GM19372 (cell line): ENCODE measurements at regions not wholly inside any gene's neighbourhood (a gene's known extent, or its start where the extent isn't known, plus 50 kb on each side); places are given as distances from the start of the nearest gene placed in this dataset.
"Not testable (repeated sequence)": the region's sequence is repeated elsewhere in the genome, so short reads cannot be mapped to it uniquely, and the experiment has no call there.

Source experiments
- ATAC-seq: cut with Tn5 transposase; IDR thresholded peaks from one replicate; pipeline ENCODE4 v1.9.1; 2021; ENCODE audit warnings: mild to moderate bottlenecking, low read depth, moderate library complexity; ENCODE audit not compliant: unreplicated experiment

DNA sequence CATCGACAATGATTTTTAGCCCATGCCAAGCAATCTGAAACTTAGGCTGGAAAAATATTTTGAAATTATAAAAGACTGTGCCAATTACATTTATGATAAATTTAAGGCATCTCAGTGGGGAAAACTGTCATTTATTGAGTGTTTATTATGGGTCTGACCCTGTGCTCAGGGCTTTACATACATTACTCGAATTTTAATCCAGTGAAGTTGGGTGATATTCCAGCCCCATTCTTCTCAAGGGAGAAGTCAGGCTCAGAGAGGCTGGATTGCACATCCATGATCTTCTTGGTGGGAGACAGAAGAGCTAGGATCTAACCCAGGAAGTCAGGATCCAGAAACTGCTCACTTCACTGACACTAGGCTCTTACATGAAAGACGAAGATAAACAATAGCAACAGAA lies 260.8 kb downstream of the QDPR start:
- no peak for ATAC-seq

DNA sequence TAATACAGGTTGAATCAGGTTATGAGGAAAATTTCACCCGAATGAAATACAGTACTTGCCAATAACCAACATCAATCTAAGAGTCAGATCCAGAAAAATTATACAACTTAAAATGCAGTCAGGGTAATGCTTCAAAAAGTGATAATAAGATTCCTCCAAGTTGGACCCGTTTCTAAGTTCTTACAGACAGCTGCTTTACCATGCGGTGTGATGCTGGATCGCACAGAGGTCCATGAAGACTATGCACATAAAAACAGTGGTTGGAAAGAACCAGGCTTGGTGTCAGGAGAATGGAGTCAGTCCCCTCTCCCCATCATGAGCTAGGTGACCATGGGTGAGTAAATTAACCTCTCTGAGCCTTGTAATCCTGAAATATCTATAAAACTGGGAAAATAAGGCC lies 261.3 kb downstream of the QDPR start:
- no peak for ATAC-seq

DNA sequence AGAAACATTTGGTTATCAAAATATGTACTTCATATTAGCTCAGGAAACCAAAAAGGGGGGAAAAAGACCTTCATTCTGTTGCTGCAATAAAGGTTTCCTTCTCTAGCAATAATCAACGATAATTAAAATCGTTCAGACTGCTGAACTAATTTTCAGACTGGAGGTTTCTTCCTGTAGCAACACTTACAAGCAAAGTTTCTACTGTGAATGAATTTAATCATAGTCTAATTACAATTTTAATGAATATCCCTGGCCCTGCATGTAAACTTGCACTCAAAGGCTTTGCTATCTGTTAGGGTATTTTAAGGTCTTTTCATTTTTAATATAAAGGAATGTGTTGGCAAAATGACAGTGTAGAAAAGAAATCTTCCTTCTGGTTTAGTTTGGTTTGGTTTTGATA lies 265.2 kb downstream of the QDPR start:
- no peak for ATAC-seq

DNA sequence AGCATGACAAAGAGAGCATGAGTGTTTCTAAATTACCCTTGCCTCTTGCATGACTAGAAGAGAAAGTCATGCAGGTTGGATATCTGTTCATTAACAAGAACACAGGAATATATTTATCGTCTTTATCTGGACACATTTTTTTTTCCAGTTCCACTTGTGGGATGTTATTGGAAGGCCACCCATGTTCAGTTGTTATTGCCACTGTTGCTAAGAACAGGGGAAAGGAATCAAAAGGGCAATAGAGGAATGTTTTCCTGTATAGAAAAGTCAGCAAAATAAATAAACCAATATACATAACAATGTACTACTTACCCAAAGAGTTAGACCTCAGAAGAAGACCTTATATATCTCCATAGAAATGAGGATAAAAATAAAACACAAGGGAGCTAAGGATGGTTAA lies 270.1 kb downstream of the QDPR start:
- no peak for ATAC-seq

DNA sequence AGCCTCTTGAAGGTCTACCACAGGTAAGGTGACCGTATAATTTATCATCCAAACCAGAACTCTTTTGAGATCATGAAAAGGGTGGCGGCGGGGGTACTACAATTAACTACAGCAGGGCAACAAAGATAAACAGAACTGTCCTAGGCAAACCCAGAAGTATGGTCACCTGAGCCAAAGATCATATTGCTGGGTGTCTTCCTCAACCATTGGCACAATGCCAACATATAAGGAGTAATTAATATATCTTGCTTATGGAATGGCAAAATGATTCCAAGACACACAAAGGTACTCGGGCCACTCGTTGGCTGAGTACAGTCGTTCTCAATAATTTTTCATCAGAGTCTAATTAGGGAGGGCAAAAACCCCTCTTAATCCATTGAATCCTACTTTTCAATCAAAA lies 273.3 kb downstream of the QDPR start:
- no peak for ATAC-seq

DNA sequence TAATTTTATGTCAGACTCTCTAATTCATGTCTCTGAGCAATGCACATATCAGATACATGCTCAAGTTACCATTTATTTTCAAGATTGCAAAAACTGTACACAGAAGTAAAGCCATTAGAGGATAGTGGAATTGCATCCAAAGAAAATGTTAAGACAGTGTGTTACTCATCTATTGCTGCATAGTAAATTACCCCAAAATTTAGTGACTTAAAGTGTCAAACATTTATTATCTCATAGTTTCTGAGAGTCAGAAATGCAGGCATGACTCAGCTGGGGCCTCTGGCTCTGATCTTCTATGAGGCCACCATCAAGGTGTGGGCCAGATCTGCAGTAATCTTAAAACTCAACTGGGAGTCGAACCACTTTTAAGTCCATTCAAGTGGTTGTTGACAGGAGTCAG lies 275.2 kb downstream of the QDPR start:
- no peak for ATAC-seq

DNA sequence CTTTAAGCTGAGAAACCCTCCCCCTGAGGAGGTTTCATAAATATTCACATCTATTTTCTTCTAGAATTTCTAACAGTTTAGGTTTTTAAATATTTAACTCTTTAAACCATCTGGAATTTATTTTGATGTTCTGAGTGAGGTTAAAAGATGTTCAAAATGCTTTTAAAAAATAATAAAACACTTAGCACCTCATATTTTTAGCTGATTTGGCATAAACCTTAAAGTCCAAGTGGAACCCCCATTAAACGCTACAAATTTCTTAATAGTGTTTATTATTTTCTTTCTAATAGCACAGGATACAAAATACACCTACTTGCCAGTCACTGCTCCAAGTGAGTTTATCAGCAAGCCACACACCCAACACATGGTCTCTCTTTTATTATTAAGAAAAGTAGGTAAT lies 277.2 kb downstream of the QDPR start:
- ATAC-seq, result no peak

DNA sequence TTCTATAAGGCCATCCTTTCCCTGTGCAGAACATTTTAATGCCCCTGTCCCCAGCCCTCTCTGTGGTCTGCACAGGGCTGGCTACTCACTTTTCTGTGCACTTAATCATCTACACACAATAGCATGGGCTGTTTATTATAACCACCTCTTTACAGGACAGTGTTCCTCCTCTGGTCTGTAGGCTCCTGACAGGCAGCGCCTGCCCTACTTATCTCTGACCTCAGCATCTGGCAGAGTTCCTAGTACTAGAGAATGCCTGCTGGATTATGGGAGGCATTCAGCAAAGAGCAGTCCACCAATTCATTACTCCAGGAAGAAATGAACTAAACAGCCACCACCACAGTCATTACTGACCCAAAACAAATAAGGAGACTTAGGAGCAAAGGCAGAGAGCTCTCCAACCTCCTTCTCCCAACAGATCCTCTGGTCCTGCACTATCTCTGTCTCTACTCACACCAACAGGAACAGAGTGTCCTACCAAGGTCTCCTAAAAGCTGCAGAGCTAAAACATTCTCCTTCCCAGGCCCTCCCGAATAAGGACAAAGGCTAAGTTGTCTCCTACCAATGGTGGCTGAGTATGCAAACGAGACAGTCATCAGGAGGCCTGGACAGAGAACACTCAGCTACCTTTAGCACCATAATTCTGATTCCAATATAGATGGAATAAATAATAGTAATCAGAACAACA lies 279.2 kb downstream of the QDPR start:
- no peak for ATAC-seq

DNA sequence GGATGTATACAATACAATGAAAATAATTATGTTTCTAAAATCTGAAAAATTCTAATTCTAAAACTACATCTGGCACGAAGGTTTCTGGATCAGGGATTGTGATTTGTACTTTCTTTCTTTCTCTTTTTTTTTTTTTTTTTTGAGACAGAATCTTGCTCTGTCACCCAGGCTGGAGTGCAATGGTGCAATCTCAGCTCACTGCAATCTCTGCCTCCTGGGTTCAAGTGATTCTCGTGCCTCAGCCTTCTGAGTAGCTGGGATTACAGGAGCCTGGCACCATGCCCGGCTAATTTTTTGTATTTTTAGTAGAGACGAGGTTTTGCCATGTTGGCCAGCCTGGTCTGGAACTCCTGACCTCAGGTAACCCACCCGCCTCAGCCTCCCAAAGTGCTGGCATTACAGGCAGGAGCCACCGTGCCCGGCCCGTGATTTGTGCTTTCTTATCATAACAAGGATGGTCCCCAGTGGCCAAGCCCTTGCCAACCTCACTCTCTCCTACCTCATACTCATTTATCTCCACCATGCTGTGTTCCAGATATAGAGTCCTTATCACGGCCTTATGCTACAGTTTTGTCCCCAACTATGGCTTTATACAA lies 279.9 kb downstream of the QDPR start:
- not testable (repeated sequence) for ATAC-seq

DNA sequence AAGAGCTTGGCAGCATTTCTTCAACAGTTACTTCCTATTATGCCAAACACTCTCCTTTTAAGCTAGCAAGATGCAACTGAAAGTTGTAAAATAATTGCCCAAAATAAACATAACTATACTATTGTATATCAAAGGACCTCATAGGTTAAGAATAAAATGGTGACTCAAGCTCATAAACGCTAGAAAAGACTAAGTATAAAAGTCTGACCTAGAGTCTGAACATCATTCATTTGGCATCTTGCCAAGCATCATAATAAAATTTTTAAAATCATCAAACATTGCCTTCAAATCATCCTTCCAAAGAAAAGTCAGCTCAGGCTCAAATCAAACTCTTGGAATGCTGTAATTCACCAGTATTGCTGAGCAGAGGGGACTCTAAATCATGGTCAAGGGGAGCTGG lies 281.2 kb downstream of the QDPR start:
- ATAC-seq, result no peak

DNA sequence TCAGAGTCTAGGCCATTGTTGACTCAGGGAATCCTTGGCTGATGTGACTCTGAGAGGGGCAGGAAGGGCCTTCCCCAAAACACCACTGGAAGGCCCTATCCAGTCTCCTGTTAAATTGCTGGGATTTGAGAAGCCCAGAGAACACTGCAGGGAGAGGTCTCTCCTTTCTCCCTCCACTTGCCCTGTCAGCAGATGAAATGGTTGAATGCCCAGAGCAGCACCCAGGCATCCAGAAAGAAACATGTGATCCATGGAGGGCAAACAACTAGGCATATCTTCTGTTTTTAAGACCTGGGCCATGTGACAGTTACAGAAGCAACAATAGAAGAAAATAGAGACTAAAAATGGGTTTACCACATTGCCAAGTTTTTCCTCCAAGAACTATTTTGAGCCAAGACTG lies 291.1 kb downstream of the QDPR start:
- ATAC-seq, result no peak

DNA sequence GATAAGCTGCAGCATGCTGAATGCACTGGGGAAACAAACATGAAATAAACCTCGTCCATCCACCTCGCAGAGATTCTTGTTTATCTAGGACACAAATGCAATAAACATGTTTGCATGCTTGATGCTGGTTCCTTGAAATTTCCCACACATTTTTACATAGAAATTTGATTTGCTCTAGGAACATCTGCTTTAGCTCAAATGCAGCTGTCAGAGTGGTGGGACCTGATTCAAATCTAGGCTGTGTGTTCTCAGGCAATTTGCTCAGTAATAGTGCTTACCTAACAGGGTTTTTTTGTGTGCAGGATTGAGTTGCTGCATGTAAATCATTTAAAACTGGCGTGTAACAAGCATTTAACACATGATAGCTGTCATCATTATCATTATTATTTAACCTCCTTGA lies 293.1 kb downstream of the QDPR start:
- ATAC-seq, result no peak

DNA sequence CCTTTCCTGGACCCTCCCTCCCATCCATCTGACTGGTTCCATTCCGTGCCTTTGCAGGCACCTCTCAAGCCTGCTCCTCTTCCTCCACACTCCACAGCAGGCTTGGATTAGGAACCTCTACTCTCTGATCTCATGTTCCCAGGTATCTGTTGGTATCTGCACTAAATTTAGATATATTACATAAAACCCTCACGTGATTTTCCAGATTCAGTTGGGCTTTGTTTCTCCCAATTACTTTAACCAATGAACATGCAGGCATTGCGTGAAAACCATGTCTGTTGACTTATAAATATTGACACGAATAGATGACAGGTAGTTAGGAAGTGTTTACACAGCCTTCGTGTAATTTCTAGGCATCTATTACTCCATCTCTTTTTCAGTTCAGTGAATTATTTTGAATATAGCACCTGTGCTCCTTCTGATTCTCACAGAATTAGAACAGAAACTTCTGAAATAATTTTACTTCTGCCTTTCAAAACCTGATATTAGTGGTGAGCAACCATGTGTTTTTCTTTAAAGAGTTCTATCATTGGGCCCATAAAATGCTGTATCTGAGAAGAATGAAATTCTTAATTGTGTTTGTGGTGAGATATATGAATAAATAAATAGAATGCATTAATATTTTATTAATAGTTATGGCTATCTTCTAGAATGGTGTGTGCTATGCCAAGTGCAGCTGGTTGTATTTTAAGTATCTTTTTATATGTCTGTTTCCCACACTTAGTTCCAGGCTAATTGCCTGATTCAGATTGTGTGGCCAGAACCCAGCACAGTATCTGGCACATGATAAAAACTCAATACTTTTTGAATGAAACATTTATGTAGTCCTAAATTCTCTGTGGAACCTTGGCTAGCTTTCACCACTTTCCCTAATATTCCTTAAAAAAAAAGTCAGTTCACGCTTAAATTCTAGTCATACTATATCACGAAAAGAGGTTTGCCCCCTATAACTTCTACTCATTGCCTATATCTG lies 304.8 kb downstream of the QDPR start:
- ATAC-seq, result no peak

DNA sequence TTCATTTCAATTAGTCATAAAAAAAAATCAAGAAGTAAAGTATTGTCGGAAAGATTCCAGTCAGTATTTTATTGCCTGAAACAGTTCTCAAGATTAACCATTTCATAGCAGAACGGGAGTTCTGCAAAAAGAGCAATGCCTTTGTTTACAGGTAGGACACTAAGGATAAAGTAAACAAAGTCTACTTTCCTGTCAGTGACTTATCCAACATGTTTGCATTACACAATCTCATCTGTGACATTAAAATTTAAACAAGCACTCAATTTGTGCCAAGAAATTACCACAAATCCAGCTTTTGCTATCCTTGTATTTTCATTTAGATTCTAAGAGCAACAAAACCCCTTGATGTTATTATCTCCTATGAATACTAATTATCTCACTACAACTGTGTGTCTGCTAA lies 306.5 kb upstream of the LDB2 start:
- ATAC-seq, result no peak

DNA sequence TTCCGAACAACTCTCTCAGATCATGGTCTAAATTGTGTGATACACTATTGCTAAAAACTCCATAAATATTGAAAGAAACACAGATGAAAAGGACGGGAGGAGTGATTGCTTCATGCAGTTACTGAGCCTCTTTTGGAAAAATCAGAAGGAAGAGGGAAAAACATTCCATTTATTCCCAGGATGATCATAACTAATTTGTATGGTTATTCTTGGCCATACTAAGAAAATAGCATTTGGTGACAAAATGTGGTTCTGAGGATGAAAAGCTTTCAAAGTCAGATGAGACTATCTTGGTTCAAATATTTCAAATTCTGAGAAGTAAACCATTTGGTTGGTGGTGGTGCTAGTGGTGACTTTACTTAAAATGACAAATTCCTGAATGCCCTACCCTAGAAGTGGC lies 305.4 kb upstream of the LDB2 start:
- no peak for ATAC-seq

DNA sequence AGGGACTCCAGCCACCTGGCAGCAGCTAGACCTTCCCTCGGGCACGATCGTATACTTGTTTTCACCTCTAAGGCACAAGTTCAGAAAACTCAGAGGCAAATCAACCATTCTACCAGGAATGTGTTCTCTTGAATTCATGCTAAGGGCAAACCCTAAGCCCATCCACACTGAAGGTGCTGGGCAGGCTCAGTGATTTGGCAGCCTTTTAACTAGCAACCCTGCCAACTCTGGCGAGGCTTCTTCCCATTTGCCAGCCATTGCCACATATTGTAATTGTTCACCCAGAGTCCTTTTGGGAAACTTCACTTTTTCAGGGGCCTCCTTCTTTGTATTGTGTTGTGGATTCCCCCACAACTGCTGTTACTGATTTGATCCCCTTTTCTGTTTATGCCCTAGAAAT lies 298.6 kb upstream of the LDB2 start:
- no peak for ATAC-seq

DNA sequence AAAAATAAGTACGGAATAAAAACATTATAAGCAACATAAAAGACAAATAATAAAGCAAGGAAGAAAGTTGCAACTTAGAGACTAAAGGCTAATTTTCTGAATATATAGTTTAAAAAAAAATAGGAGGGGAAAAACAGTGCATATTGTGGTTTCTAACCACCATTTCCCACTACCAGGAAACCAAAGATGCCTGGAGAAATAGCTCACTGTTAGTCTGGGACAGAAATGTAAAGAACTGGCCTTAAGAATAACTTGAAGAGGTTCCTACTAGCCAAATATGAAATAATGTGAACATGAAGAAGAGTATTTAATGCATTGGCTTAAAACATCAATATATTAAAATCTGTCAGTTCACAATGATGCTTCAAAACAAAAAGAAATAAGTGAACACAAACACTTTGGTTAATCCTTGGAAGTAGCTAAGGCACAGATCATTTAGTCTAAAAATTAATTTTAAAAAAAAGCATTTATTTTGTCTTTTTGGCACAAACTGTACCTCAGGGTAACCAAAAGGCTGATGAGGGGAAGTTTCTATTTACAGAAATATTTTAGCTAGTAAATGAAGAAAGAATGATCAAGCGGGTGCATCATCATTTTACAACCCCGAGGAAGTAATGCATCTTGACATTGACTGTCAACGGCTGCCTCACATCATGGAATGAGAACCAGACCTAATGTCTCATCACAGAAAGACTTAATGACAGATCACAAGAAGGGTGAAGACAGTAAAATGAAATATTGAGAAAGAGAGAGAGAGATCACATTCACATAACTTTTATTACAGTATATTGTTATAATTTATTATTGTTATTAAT lies 297.2 kb upstream of the LDB2 start:
- ATAC-seq, result no peak

DNA sequence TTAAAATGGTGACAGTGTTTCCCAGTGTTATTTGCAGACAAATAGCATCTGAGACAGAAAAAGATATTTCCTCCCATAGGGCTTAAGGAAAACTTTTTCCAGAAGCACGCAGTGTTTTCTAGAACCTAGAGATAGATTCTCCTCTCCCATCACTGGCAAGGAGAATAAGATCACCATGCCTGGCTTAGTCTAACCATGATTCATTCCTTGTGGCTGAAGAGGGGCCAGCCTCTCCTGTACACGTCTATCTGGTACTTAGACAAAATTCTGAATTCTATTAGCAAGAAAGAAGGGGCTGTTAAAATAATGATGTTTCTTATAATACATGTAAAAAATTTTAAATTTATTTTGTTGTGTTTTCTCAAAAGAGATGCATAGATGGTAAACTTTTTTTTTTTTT lies 296.1 kb upstream of the LDB2 start:
- ATAC-seq, result no peak

DNA sequence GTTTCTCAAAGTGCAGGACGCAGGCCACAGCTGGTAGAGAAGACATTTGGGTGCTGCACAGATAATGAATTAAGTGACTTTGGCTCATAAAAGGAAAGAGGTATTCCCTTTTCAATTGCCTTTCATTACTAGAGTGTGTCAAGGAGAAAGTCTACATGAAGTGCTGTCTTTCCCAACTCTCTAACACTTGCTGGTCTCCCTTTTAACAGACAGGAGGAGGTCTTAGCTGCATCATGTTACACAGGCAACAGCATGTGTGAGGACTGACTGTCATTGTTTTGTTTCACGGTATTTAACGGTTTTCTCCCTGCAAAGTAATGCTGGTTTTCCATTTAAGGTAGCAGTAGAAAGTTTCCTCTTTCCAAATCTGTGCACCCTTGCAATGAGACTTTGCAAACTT lies 291.3 kb upstream of the LDB2 start:
- ATAC-seq, result no peak

DNA sequence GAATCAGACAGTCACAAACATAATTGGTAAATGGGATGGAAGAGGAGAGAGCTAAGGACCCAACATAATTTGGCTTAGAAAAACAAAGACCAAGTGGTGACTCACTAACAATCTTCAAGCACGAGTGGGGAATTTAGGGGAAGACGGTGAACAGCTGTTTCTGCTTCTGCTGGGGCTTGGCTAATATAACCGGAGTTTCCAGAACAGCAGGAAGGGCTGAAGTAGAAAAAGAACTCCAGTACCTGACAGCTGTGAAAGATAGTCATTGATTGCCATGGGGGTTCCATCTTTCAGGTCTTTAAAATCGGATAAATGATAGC lies 290.9 kb upstream of the LDB2 start:
- no peak for ATAC-seq
